ENCODE measurements at regions not wholly inside any gene's neighbourhood (a gene's known extent, or its start where the extent isn't known, plus 50 kb on each side); places are given as distances from the start of the nearest gene placed in this dataset.

GRCh38 chr5:58019614-58020013 lies 440.3 kb downstream of the PLK2 start:
- Histone ChIP-seq H3K27ac (no peak overlapping the region), H3K27me3 (no peaks in the 10 kb centered on the region), H3K4me1 (peaks cover 0 to 29% (median 13%) of the 10 kb centered on the region in 4 donors), H3K9me3 (no peaks in the 10 kb centered on the region), H3K4me3 (no peak overlapping the region), H3K36me3 (no peaks in the 10 kb centered on the region)
- no peak for TF ChIP-seq CTCF (IDR thresholded peaks at IDR 0.05)
- DNase-seq, result peak; percentile 51 to 69
- intact Hi-C loops (cut with DNase I; ENCODE audit: low total_unique reads), result no loop called here

- Histone ChIP-seq H3K4me3 (no peak overlapping the region), H3K27ac (no peak overlapping the region), H3K9me3 (no peaks in the 10 kb centered on the region), H3K36me3 (no peaks in the 10 kb centered on the region), H3K4me1 (peaks cover 0 to 29% (median 13%) of the 10 kb centered on the region in 4 donors), H3K27me3 (no peaks in the 10 kb centered on the region)
- intact Hi-C loops (cut with DNase I; ENCODE audit: low total_unique reads), result no loop called here
- no peak for TF ChIP-seq CTCF (IDR thresholded peaks at IDR 0.05)
- DNase-seq, result no peak
Observed at GRCh38 chr5:58018016-58018415, 441.9 kb downstream of the PLK2 start.

- Histone ChIP-seq H3K27ac (no peak overlapping the region), H3K4me1 (peaks cover 0 to 23% (median 11%) of the 10 kb centered on the region in 4 donors), H3K36me3 (no peaks in the 10 kb centered on the region), H3K27me3 (no peaks in the 10 kb centered on the region), H3K4me3 (no peak overlapping the region), H3K9me3 (no peaks in the 10 kb centered on the region)
- no peak for TF ChIP-seq CTCF (IDR thresholded peaks at IDR 0.05)
- intact Hi-C loops (cut with DNase I; ENCODE audit: low total_unique reads), result no loop called here
- DNase-seq, result no peak
Observed at GRCh38 chr5:58016877-58017276, 443.0 kb downstream of the PLK2 start.

GRCh38 chr5:58016358-58016757 lies 443.5 kb downstream of the PLK2 start:
- Histone ChIP-seq H3K4me3 (no peak overlapping the region), H3K9me3 (no peaks in the 10 kb centered on the region), H3K36me3 (no peaks in the 10 kb centered on the region), H3K27me3 (no peaks in the 10 kb centered on the region), H3K4me1 (peaks cover 0 to 18% (median 7%) of the 10 kb centered on the region in 4 donors), H3K27ac (no peak overlapping the region)
- TF ChIP-seq CTCF (IDR thresholded peaks at IDR 0.05), result no peak
- DNase-seq, result no peak
- intact Hi-C loops (cut with DNase I; ENCODE audit: low total_unique reads), result no loop called here

GRCh38 chr5:58015175-58015574 lies 444.7 kb downstream of the PLK2 start:
- Histone ChIP-seq H3K36me3 (no peaks in the 10 kb centered on the region), H3K27ac (no peak overlapping the region), H3K4me3 (no peak overlapping the region), H3K27me3 (no peaks in the 10 kb centered on the region), H3K9me3 (no peaks in the 10 kb centered on the region), H3K4me1 (peaks cover 0 to 8% (median 3%) of the 10 kb centered on the region in 4 donors)
- no peak for DNase-seq
- intact Hi-C loops (cut with DNase I; ENCODE audit: low total_unique reads), result no loop called here
- TF ChIP-seq CTCF (IDR thresholded peaks at IDR 0.05), result no peak

Measured in tibial artery (tissue), 4 donors.